Posterior cingulate gyrus (tissue), 11 donors: ENCODE measurements at regions not wholly inside any gene's neighbourhood (a gene's known extent, or its start where the extent isn't known, plus 50 kb on each side); places are given as distances from the start of the nearest gene placed in this dataset.

Experiments
- DNase-seq, 10 donors: peaks; one replicate each; pipeline versions ENCODE4 v3.0.0 to v3.0.0-alpha.2; 2020 to 2021; ENCODE audit warnings: mixed read lengths in 3 of 10
- intact Hi-C: fragments of 100-400 bp; cut with DNase I; formaldehyde crosslinking; loops from one replicate; pipeline ENCODE4 v1.15.1; 2023

DNA sequence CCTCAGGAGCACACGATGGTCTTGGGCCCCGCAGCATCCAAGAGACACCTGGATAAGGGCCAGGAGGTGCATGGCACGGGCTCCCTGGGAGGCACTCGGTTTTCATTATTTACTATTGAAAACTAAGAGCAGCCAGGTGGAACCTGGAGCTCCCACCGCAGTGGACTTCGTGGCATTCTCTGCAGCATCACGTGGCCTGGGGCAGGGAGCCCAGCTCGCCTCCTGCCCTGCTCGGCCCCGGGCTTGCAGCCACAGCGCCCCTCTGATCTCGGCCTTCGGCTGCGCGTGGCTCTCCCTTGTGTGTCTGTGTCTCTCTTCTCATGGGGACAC, 121.6 kb downstream of the SIK1 start:
- intact Hi-C loops: no loop called here
- peak in 3 of 10 donors; percentile 1 to 75 (median 70) for DNase-seq

- intact Hi-C loops: no loop called here
- DNase-seq: peak in 4 of 10 donors; percentile 2 to 69 (median 46)
These were observed 122.2 kb downstream of the SIK1 start for GRCh38 chr21:43304621-43305335.

GRCh38 chr21:43304206-43304605, 122.7 kb downstream of the SIK1 start:
- peak in 4 of 10 donors; percentile 2 to 79 (median 40) for DNase-seq
- intact Hi-C loops: no loop called here

- peak in 4 of 10 donors; percentile 1 to 68 (median 41) for DNase-seq
- intact Hi-C loops: no loop called here
These were observed 123.4 kb downstream of the SIK1 start for GRCh38 chr21:43303275-43304178.

GRCh38 chr21:43302769-43303168, 124.2 kb downstream of the SIK1 start:
- intact Hi-C loops: no loop called here

DNA sequence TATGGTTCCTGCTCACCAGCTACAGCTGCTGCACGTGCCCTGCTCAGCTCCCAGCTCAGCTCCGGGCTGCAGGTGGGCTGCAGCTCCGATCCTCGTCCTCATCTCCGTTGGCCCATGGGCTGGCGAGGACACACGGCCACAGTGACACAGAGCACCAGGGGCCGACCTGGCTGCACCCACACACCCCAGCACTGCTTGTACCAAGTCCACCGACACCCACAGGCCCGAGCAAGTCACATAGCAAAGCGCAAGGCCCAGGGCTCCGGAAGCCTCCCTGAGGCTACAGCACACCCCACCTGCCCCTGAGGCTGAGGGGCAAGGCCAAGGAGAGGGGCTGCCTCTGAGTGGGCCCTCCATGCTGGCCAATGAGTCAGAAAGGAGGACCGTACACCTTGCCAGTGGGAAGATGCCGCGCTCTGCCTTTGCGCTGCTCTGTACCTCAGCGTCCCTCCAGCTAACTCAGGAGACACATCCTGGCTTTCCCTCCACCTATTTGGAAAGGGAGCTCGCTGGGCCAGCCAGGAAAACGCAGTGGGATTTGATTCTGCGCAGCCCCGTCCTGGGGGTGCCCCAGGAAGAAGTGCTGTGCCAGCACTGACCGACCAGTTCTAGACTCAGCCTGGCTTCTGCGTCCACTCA, 124.8 kb downstream of the SIK1 start:
- intact Hi-C loops: no loop called here
- DNase-seq: peak in 4 of 10 donors; percentile 3 to 71 (median 42)

More at GRCh38 chr21:43302769-43303168, 124.2 kb downstream of the SIK1 start:
- DNase-seq: peak in 2 of 10 donors; percentile 33 to 42

DNA sequence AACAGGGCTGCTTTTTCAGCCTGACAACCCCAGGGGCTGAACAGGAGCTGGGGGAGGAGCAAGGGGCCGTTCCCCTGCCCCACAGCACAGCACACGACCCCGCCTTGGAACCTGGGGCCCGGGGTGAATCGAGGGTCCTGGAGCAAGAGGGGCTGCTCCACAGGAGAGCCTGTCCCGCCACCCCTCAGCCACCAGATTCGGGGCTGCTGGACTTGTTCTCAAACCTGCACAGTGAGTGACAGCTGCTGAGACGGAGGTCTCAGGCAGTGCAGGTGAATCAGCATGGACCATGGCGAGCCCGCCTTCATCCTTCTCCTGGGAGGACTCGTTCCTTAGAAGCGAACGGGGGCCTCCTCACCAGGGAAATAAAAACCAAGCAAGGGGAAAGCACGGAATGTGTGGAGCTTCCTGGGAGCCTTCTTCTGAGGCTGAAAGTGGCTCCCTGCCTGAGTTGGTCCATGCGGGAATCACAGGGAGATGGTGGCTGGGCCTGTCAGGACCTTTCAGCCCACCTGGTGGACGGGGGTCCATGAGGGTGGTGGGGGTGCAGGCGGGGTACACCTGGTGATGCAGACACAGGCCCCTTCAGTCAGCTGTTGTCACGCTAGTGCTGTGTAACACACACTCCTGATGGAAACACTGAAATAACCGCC, 125.4 kb downstream of the SIK1 start:
- intact Hi-C loops: no loop called here
- DNase-seq: peak in 4 of 10 donors; percentile 2 to 66 (median 58)

GRCh38 chr21:43300496-43301408, 126.2 kb downstream of the SIK1 start:
- DNase-seq: peak in 4 of 10 donors; percentile 4 to 81 (median 64)
- intact Hi-C loops: no loop called here

- DNase-seq: peak in 4 of 10 donors; percentile 5 to 75 (median 64)
- intact Hi-C loops: no loop called here
These were observed 127.3 kb downstream of the SIK1 start for GRCh38 chr21:43299441-43300277.

DNA sequence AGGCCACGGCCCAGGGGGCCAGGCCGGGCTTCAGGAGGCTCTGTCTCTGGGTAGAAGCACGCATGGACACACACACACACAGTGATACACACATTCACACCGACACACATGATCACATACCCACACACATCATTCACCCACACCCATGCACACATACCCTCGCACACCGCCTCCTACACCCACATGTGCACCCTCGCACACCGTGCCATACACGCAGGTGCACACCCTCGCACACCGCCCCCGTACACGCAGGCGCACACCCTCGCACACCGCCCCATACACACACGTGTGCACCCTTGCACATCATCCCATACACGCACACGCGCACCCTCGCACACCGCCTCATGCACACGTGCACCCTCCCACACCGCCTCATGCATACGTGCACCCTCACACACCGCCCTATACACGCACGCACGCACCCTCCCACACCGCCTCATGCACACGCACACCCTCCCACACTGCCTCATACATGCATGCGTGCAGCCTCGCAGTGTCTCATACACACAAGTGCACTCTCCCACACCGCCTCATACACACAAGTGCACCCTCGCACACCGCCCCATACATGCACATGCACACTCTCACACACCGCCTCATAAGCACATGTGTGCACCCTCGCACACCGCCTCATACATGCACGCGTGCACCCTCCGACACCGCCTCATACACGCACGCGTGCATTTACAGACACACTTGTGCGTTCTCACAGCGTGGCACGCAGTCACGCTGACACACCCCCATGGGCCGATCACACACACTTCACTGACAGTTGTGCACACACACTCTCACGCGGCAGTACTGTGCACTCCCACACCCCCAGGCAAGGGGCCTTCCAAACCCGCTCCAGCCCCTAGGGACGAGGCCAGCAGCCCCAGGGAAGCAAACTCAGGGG, 128.1 kb downstream of the SIK1 start:
- intact Hi-C loops: no loop called here

GRCh38 chr21:43297989-43298388, 128.9 kb downstream of the SIK1 start:
- intact Hi-C loops: no loop called here
- DNase-seq: peak in 4 of 10 donors; percentile 5 to 68 (median 60)

More for the DNA sequence above, 128.1 kb downstream of the SIK1 start:
- DNase-seq: peak in 4 of 10 donors; percentile 2 to 80 (median 49)

- DNase-seq: peak in 4 of 10 donors; percentile 2 to 63 (median 53)
- intact Hi-C loops: no loop called here
These were observed 128.7 kb downstream of the CRYAA start for GRCh38 chr21:43297391-43297981.

DNA sequence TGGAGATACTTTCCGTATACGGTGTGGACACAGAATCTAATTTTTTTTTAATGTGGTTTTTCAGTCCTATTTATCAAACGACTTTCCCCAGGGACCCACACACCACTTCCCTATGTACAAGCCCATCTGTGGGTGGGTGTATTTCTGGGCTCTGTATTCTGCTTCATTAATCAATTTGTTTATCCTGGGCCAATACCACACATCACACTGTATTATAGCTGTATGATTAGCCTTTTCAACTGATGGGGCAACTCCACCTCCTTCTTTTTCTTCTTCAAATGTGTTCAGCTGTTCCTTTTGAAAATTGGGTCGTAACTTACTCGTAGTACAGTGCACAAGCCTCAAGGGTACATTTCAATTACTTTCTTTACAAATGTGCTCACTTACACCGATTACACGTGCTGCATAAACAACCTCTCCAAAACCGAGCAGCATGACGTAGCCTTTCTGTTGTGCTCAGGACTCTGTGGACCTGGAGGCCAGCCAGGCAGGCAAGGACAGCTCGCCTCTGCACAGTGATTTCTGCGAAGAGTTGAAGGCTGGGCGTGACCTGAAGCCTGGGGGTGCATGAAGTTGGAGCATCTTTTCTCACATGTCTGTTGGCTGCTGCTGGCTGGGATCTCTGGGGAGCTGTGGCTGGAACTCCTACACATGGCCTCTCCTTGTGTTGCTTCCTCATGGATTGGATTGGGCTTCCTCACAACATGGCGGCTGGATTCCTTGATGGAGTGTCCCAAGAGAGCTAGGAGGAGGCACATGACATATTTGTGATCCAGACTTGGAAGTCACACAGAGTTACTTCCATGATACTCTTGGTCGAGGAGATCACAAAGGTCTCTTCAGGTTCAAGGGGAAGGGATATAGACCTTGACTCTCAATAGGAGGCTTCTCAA, 126.5 kb downstream of the CRYAA start:
- intact Hi-C loops: no loop called here
- DNase-seq: peak in 3 of 10 donors; percentile 2 to 26 (median 19)

DNA sequence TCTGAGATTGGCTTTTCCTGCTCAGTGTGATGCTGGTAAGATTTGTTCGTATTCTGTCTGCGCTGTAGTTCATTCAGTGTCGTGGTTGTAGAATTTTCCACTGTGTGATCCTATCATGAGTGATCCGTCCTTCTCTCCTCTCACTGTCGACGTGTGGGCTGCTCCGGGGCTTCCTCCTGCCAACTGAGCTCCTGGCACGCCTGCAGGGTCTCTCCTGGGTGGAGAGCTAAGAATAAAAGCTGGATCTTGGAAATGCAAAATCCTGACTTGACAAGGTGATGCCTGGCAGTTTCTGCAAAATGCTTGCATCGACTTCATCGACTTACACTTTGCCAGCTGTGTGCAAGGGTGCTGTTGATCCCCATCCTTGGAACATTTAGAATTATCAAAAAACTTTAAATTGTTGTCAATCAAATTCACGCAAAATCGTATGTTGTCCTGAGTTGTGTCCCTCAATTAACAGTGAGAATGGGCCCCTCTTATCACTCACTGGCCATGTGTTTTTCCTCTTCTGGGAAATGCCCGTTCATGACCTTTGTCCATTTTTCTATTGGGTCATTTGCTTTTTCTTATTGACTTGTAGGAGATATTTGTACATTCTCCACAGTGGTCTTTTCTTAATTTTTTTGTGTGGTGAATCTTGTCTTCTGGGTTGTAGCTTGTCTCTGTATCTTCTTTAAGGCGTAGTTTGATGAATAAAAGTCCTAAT, 125.5 kb downstream of the CRYAA start:
- DNase-seq: peak in 4 of 10 donors; percentile 45 to 77 (median 70)
- intact Hi-C loops: no loop called here

DNA sequence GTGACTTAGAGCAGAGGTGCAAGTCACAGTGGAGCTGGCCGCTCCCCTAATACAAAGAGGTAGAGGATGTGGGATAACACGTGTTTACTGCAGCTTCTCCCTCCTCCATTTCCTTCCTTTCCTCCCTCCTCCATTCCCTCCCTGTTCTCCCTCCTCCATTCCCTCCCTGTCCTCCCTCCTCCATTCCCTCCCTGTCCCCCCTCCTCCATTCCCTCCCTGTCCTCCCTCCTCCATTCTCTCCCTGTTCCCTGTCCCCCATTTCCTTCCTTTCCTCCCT, 124.0 kb downstream of the CRYAA start:
- intact Hi-C loops: no loop called here
- DNase-seq: peak in 1 of 10 donors; percentile 2
